Hepatocyte (in vitro differentiated cells): ENCODE measurements at regions not wholly inside any gene's neighbourhood (a gene's known extent, or its start where the extent isn't known, plus 50 kb on each side); places are given as distances from the start of the nearest gene placed in this dataset.

Source experiments
- DNase-seq: peaks from one replicate; pipeline ENCODE4 v3.0.0-alpha.2; 2016; ENCODE audit warnings: low spot score
- H2AFZ ChIP-seq: fragments of 200-600 bp; sonication (generic); 2 replicates; pipeline ENCODE4 v1.6.0; 2016; ENCODE audit warnings: antibody characterized with exemption, mild to moderate bottlenecking
- H3K27ac ChIP-seq: fragments of 200-600 bp; sonication (generic); 2 replicates; pipeline ENCODE4 v1.5.1; 2016; ENCODE audit warnings: mild to moderate bottlenecking
- H3K27me3 ChIP-seq: fragments of 200-600 bp; sonication (generic); 2 replicates; pipeline ENCODE4 v1.6.1; 2016
- H3K36me3 ChIP-seq: fragments of 200-600 bp; sonication (generic); replicated peaks from 2 replicates; pipeline ENCODE4 v1.5.1; 2016; ENCODE audit warnings: low read depth; ENCODE audit not compliant: insufficient read depth
- H3K4me1 ChIP-seq: fragments of 200-600 bp; sonication (generic); 2 replicates; pipeline ENCODE4 v1.5.1; 2016; ENCODE audit warnings: mild to moderate bottlenecking, moderate library complexity; ENCODE audit not compliant: insufficient read depth
- H3K4me2 ChIP-seq: fragments of 200-600 bp; sonication (generic); 2 replicates; pipeline ENCODE4 v1.6.0; 2016
- H3K4me3 ChIP-seq: fragments of 200-600 bp; sonication (generic); 2 replicates; pipeline ENCODE4 v1.5.1; 2016; ENCODE audit warnings: mild to moderate bottlenecking
- H3K79me2 ChIP-seq: fragments of 200-600 bp; sonication (generic); 2 replicates; pipeline ENCODE4 v1.6.0; 2017; ENCODE audit warnings: mild to moderate bottlenecking
- H3K9me2 ChIP-seq: fragments of 200-600 bp; sonication (generic); replicated peaks from 2 replicates; pipeline ENCODE4 v1.6.0; 2017; ENCODE audit warnings: mild to moderate bottlenecking; ENCODE audit not compliant: insufficient read depth
- H3K9me3 ChIP-seq: fragments of 200-600 bp; sonication (generic); 2 replicates; pipeline ENCODE4 v1.5.1; 2016; ENCODE audit warnings: low read depth, mild to moderate bottlenecking
- H4K20me1 ChIP-seq: fragments of 200-600 bp; sonication (generic); 2 replicates; pipeline ENCODE4 v1.6.0; 2016; ENCODE audit warnings: mild to moderate bottlenecking; ENCODE audit not compliant: insufficient read depth, poor library complexity, severe bottlenecking
- EZH2 ChIP-seq: fragments of 200-600 bp; sonication (generic); IDR thresholded peaks from 2 replicates; pipeline ENCODE4 v1.6.1; 2016; ENCODE audit warnings: antibody characterized with exemption, mild to moderate bottlenecking, borderline replicate concordance
- EZH2phosphoT487 ChIP-seq: fragments of 200-600 bp; sonication (generic); IDR thresholded peaks from one replicate; pipeline ENCODE4 v1.6.1; 2018; ENCODE audit warnings: antibody characterized with exemption, mild to moderate bottlenecking, low read depth, moderate library complexity; ENCODE audit not compliant: unreplicated experiment, severe bottlenecking
- WGBS: methylation state at CpG from one replicate; pipeline ENCODE4 v1.1.6; 2016; ENCODE audit warnings: low lambda C conversion rate; ENCODE audit errors: missing lambda C conversion rate; 5-methylcytosine and 5-hydroxymethylcytosine counted together
- TF ChIP-seq, protein P1 (sequence below): fragments of 200-600 bp; sonication (generic); IDR thresholded peaks from 2 replicates; pipeline ENCODE4 v1.5.1; 2016; ENCODE audit warnings: antibody characterized with exemption, mild to moderate bottlenecking; ENCODE audit not compliant: poor library complexity

DNA sequence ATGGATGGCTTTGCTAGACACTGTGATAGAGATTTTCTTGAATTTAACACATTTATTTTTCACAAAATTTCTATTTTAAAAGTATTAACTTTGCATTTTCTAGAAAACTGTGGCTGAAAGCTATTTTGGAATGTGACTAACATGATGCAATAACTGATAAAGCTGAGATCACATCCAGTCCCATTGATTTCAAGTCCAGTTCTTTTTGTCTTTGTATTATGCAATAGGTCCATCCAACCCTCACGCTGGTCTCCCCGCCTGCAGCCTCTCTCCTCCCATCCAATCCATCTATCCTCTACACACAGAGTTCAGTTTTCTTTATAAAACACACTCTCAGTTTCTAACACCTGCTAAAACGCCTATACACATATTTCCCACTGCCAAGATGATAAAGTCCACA lies 178.8 kb downstream of the CNTN3 start:
- DNase-seq: no peak
- no peak overlapping the region for H3K4me2 ChIP-seq
- no peaks in the 10 kb centered on the region for H3K9me3 ChIP-seq
- H3K4me1 ChIP-seq: no peaks in the 10 kb centered on the region
- no peaks in the 10 kb centered on the region for H3K27me3 ChIP-seq
- H4K20me1 ChIP-seq: no peaks in the 10 kb centered on the region
- H3K9me2 ChIP-seq: no peaks in the 10 kb centered on the region
- H3K4me3 ChIP-seq: no peak overlapping the region
- H3K27ac ChIP-seq: no peak overlapping the region
- no peak overlapping the region for H2AFZ ChIP-seq
- TF ChIP-seq, protein P1, sequence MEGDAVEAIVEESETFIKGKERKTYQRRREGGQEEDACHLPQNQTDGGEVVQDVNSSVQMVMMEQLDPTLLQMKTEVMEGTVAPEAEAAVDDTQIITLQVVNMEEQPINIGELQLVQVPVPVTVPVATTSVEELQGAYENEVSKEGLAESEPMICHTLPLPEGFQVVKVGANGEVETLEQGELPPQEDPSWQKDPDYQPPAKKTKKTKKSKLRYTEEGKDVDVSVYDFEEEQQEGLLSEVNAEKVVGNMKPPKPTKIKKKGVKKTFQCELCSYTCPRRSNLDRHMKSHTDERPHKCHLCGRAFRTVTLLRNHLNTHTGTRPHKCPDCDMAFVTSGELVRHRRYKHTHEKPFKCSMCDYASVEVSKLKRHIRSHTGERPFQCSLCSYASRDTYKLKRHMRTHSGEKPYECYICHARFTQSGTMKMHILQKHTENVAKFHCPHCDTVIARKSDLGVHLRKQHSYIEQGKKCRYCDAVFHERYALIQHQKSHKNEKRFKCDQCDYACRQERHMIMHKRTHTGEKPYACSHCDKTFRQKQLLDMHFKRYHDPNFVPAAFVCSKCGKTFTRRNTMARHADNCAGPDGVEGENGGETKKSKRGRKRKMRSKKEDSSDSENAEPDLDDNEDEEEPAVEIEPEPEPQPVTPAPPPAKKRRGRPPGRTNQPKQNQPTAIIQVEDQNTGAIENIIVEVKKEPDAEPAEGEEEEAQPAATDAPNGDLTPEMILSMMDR: no peak
- TF ChIP-seq EZH2 (no peak), EZH2phosphoT487 (no peak)
- 62% methylated on average over 3 of the region's 3 CpGs for WGBS
- no peaks in the 10 kb centered on the region for H3K79me2 ChIP-seq
- no peaks in the 10 kb centered on the region for H3K36me3 ChIP-seq

DNA sequence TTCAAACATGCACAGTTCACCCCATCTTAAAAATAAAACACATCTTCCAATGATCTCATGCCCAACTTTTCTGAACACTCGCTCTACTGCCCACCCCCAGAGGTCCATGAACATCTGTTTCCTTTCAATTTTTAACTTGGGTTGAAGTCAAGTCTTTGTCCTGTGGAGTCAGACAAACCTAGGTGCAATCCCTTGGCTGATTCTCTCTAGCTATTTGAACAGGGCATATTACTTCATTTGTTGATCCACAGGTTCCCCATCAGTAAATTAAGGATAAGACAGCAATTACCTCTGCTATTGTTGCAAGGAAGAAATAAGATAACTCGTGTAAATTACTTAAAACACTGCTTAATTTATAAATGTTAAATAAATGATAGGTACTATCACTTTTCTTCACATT lies 180.1 kb downstream of the CNTN3 start:
- 70% methylated on average over 2 of the region's 2 CpGs for WGBS
- Histone ChIP-seq H3K4me2 (no peak overlapping the region), H3K9me3 (no peaks in the 10 kb centered on the region), H3K27ac (no peak overlapping the region), H2AFZ (no peak overlapping the region), H3K27me3 (no peaks in the 10 kb centered on the region), H3K36me3 (no peaks in the 10 kb centered on the region), H3K4me1 (no peaks in the 10 kb centered on the region), H3K79me2 (no peaks in the 10 kb centered on the region), H3K9me2 (no peaks in the 10 kb centered on the region), H4K20me1 (no peaks in the 10 kb centered on the region), H3K4me3 (no peak overlapping the region)
- TF ChIP-seq EZH2: no peak
- TF ChIP-seq, protein P1: no peak
- no peak for TF ChIP-seq EZH2phosphoT487
- no peak for DNase-seq

DNA sequence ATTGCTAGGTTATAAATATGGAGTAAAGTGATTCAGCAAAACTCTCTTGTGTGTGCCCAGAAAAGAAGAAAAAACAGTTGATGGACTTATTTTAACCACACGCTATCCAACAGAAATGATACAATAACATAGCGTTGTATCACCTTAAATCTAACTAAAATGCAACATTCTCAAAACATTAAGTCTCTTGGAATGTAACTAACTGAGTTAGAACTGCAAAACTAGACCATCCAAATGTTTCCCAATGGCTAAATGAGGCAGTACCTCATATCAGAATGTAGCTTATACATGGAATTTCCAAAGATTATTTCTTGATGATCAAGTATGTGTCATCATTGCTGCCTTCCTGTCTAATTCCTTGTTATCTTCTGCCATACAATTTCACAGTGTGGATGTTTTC lies 187.9 kb downstream of the CNTN3 start:
- Histone ChIP-seq H3K9me3 (no peaks in the 10 kb centered on the region), H3K4me1 (no peaks in the 10 kb centered on the region), H3K27me3 (no peaks in the 10 kb centered on the region), H3K36me3 (no peaks in the 10 kb centered on the region), H3K4me3 (no peak overlapping the region), H3K27ac (no peak overlapping the region), H3K4me2 (no peak overlapping the region), H3K79me2 (no peaks in the 10 kb centered on the region), H4K20me1 (no peaks in the 10 kb centered on the region), H2AFZ (no peak overlapping the region), H3K9me2 (no peaks in the 10 kb centered on the region)
- TF ChIP-seq EZH2phosphoT487: no peak
- no peak for DNase-seq
- WGBS: 95% methylated on average over 2 of the region's 2 CpGs

- Histone ChIP-seq H3K9me3 (no peaks in the 10 kb centered on the region), H3K36me3 (no peaks in the 10 kb centered on the region), H3K27me3 (no peaks in the 10 kb centered on the region), H3K4me2 (no peak overlapping the region), H2AFZ (no peak overlapping the region), H3K4me3 (no peak overlapping the region), H3K4me1 (no peaks in the 10 kb centered on the region), H3K79me2 (no peaks in the 10 kb centered on the region), H3K9me2 (no peaks in the 10 kb centered on the region), H4K20me1 (no peaks in the 10 kb centered on the region), H3K27ac (no peak overlapping the region)
- TF ChIP-seq, protein P1: no peak
- TF ChIP-seq EZH2 (no peak), EZH2phosphoT487 (no peak)
- 61% methylated on average over 2 of the region's 2 CpGs for WGBS
- DNase-seq: no peak
Observed at GRCh38 chr3:74423867-74424266, 190.6 kb downstream of the CNTN3 start.
